Upper lobe of left lung (tissue), 4 donors: ENCODE measurements at regions not wholly inside any gene's neighbourhood (a gene's known extent, or its start where the extent isn't known, plus 50 kb on each side); places are given as distances from the start of the nearest gene placed in this dataset.

Experiments used
- CTCF ChIP-seq, 6 experiments: fragments of 450-650 bp in 4 of 6; fragments of 200-600 bp in 2 of 6; sonication (generic) in 2 of 6; IDR thresholded peaks; one replicate each; pipeline ENCODE4 v1.5.1; 2016 to 2019; ENCODE audit warnings: antibody characterized with exemption in 6 of 6
- POLR2A ChIP-seq, 4 donors: fragments of 450-650 bp; IDR thresholded peaks; one replicate each; pipeline ENCODE4 v1.5.1; 2016 to 2017; ENCODE audit warnings: antibody characterized with exemption in 4 of 4, mild to moderate bottlenecking in 2 of 4
- POLR2AphosphoS5 ChIP-seq, 2 donors: sonication (generic); formaldehyde crosslinking; IDR thresholded peaks; one replicate each; pipeline ENCODE4 v1.5.1; 2017; ENCODE audit warnings: antibody characterized with exemption in 2 of 2

GRCh38 chr5:112569596-112569995 lies 150.5 kb upstream of the EPB41L4A start:
- TF ChIP-seq POLR2A (IDR thresholded peaks at IDR 0.05): no peak
- no peak for TF ChIP-seq CTCF (IDR thresholded peaks at IDR 0.05)
- no peak for TF ChIP-seq POLR2AphosphoS5 (IDR thresholded peaks at IDR 0.05)
